Loucy (cell line): ENCODE measurements at regions not wholly inside any gene's neighbourhood (a gene's known extent, or its start where the extent isn't known, plus 50 kb on each side); places are given as distances from the start of the nearest gene placed in this dataset.

Experiments used
- H2AFZ ChIP-seq: fragments of 200-600 bp; sonication (generic); 2 replicates; pipeline ENCODE4 v1.6.0; 2016; ENCODE audit warnings: antibody characterized with exemption, mild to moderate bottlenecking, low read length, moderate library complexity
- H3F3A ChIP-seq: fragments of 200-600 bp; 2 replicates; pipeline ENCODE4 v1.6.0; 2016; ENCODE audit warnings: antibody characterized with exemption, low read depth, mild to moderate bottlenecking
- H3K27me3 ChIP-seq: fragments of 200-600 bp; sonication (generic); 2 replicates; pipeline ENCODE4 v1.6.1; 2014; ENCODE audit warnings: low read length, mild to moderate bottlenecking; ENCODE audit not compliant: insufficient read depth, poor library complexity, severe bottlenecking
- H3K36me3 ChIP-seq: fragments of 200-600 bp; sonication (generic); 2 replicates; pipeline ENCODE4 v1.6.1; 2016; ENCODE audit warnings: low read length; ENCODE audit not compliant: insufficient read depth
- H3K4me1 ChIP-seq: fragments of 200-600 bp; sonication (generic); 2 replicates; pipeline ENCODE4 v1.5.1; 2014; ENCODE audit warnings: low read length, mild to moderate bottlenecking; ENCODE audit not compliant: insufficient read depth, poor library complexity, severe bottlenecking
- H3K4me2 ChIP-seq: fragments of 200-600 bp; sonication (generic); 2 replicates; pipeline ENCODE4 v1.6.0; 2014; ENCODE audit warnings: antibody characterized with exemption, low read length, low read depth, mild to moderate bottlenecking; ENCODE audit not compliant: poor library complexity, severe bottlenecking
- H3K4me3 ChIP-seq: fragments of 200-600 bp; sonication (generic); 2 replicates; pipeline ENCODE4 v1.5.1; 2014; ENCODE audit warnings: low read length, mild to moderate bottlenecking, mixed read lengths; ENCODE audit not compliant: poor library complexity, severe bottlenecking
- H3K79me2 ChIP-seq: fragments of 200-600 bp; sonication (generic); 2 replicates; pipeline ENCODE4 v1.6.1; 2014; ENCODE audit warnings: low read length; ENCODE audit not compliant: insufficient read depth
- H3K9ac ChIP-seq: fragments of 200-600 bp; sonication (generic); 2 replicates; pipeline ENCODE4 v1.6.0; 2014; ENCODE audit warnings: mild to moderate bottlenecking, low read depth, low read length, moderate library complexity; ENCODE audit not compliant: poor library complexity, severe bottlenecking
- H3K9me2 ChIP-seq: fragments of 200-600 bp; sonication (generic); replicated peaks from 2 replicates; pipeline ENCODE4 v1.6.1; 2016; ENCODE audit warnings: low read depth, low read length, mixed read lengths
- H3K9me3 ChIP-seq: fragments of 200-600 bp; sonication (generic); 2 replicates; pipeline ENCODE4 v1.6.1; 2014; ENCODE audit warnings: mild to moderate bottlenecking, antibody characterized with exemption, low read length, low read depth; ENCODE audit not compliant: insufficient read depth
- H4K20me1 ChIP-seq: fragments of 200-600 bp; sonication (generic); 2 replicates; pipeline ENCODE4 v1.6.0; 2014; ENCODE audit warnings: antibody characterized with exemption, low read length, mild to moderate bottlenecking; ENCODE audit not compliant: insufficient read depth, poor library complexity, severe bottlenecking
- EZH2phosphoT487 ChIP-seq: fragments of 200-600 bp; IDR thresholded peaks from 2 replicates; pipeline ENCODE4 v1.6.1; 2018; ENCODE audit warnings: antibody characterized with exemption, mild to moderate bottlenecking, moderate library complexity, borderline replicate concordance
- TF ChIP-seq, protein P1 (sequence below): fragments of 200-600 bp; sonication (generic); conservative IDR thresholded peaks from 2 replicates; pipeline ENCODE4 v1.5.1; 2014; ENCODE audit warnings: mild to moderate bottlenecking, antibody characterized with exemption, low read length

DNA sequence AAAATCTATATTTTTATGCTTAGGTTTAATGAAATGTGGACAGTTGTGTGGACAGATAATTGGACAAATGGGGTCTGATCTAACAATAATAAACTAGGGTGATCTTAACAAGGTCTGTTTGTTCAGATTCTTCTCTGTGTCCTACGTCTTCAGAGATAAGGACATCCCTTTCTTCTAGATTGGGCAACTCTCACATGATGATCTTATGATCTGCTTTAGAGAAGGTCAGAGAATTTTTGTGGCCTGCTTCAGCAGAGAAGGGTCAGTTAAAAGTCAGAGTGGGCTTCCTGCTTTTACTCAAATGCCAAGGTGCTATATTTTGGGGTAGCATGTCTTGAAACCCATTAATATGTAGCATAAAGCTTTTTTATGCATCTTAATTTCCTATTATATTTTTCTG is 63.8 kb upstream of the RGMB start:
- H2AFZ ChIP-seq, result no peak overlapping the region
- H3K27me3 ChIP-seq, result no peaks in the 10 kb centered on the region
- H3K4me1 ChIP-seq, result no peaks in the 10 kb centered on the region
- no peaks in the 10 kb centered on the region for H4K20me1 ChIP-seq
- no peak for TF ChIP-seq EZH2phosphoT487
- TF ChIP-seq, protein P1, sequence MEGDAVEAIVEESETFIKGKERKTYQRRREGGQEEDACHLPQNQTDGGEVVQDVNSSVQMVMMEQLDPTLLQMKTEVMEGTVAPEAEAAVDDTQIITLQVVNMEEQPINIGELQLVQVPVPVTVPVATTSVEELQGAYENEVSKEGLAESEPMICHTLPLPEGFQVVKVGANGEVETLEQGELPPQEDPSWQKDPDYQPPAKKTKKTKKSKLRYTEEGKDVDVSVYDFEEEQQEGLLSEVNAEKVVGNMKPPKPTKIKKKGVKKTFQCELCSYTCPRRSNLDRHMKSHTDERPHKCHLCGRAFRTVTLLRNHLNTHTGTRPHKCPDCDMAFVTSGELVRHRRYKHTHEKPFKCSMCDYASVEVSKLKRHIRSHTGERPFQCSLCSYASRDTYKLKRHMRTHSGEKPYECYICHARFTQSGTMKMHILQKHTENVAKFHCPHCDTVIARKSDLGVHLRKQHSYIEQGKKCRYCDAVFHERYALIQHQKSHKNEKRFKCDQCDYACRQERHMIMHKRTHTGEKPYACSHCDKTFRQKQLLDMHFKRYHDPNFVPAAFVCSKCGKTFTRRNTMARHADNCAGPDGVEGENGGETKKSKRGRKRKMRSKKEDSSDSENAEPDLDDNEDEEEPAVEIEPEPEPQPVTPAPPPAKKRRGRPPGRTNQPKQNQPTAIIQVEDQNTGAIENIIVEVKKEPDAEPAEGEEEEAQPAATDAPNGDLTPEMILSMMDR, result no peak
- H3K79me2 ChIP-seq, result no peaks in the 10 kb centered on the region
- no peaks in the 10 kb centered on the region for H3K9me2 ChIP-seq
- no peaks in the 10 kb centered on the region for H3F3A ChIP-seq
- no peaks in the 10 kb centered on the region for H3K36me3 ChIP-seq
- H3K9me3 ChIP-seq, result no peaks in the 10 kb centered on the region
- H3K4me2 ChIP-seq, result no peak overlapping the region
- H3K9ac ChIP-seq, result no peak overlapping the region
- no peak overlapping the region for H3K4me3 ChIP-seq

DNA sequence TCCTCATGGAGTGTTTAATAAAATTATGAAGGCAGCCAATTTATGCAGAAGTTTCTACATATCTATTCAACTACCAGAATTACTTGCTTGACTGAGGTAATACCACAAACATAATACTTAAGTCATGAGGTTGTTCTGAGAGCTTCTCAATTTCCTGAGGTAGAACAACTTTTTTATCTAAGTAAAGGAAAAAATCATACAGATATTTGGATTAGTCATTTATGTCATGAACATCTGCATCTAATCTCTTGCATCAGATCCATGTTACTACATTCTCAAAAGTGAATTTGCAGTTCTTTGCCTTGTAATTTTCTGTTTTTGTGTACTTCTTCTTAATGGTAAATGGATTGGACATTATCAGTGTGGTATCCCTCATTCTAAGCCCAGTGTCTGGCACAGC is 60.4 kb upstream of the RGMB start:
- no peaks in the 10 kb centered on the region for H3K36me3 ChIP-seq

DNA sequence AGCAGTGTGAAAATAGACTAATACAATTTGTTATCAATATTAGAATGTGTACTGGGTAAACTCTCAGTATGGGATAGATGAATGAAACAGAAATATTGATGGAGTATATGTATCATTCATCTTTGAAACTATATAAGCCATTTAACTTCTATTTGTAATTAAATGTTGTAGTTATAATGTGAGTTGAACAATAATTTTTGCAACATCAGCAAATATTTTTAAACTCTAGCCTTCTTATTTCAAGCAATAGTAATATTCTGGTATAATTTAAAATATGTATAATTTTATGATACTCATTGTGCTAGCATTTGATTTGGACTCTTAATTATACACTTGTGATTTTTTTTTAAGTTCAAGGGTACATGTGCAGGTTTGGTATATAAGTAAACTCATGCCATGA is 59.6 kb upstream of the RGMB start:
- TF ChIP-seq EZH2phosphoT487, result no peak
- TF ChIP-seq, protein P1, result no peak

More for the DNA sequence above, 60.4 kb upstream of the RGMB start:
- H2AFZ ChIP-seq, result no peak overlapping the region
- H3K9me2 ChIP-seq, result no peaks in the 10 kb centered on the region
- no peaks in the 10 kb centered on the region for H4K20me1 ChIP-seq
- H3K4me2 ChIP-seq, result no peak overlapping the region
- no peaks in the 10 kb centered on the region for H3K4me1 ChIP-seq
- H3K4me3 ChIP-seq, result no peak overlapping the region
- TF ChIP-seq EZH2phosphoT487, result no peak
- TF ChIP-seq, protein P1, result no peak
- H3K79me2 ChIP-seq, result no peaks in the 10 kb centered on the region
- H3K9ac ChIP-seq, result no peak overlapping the region
- H3K9me3 ChIP-seq, result no peaks in the 10 kb centered on the region
- H3F3A ChIP-seq, result no peaks in the 10 kb centered on the region
- no peaks in the 10 kb centered on the region for H3K27me3 ChIP-seq

More for the DNA sequence above, 59.6 kb upstream of the RGMB start:
- H3K4me3 ChIP-seq, result no peak overlapping the region
- H3K9me3 ChIP-seq, result no peaks in the 10 kb centered on the region
- H3K9ac ChIP-seq, result no peak overlapping the region
- H3K9me2 ChIP-seq, result no peaks in the 10 kb centered on the region
- H3K36me3 ChIP-seq, result no peaks in the 10 kb centered on the region
- no peaks in the 10 kb centered on the region for H3K27me3 ChIP-seq
- no peaks in the 10 kb centered on the region for H3K79me2 ChIP-seq
- no peak overlapping the region for H2AFZ ChIP-seq
- H4K20me1 ChIP-seq, result no peaks in the 10 kb centered on the region
- H3K4me2 ChIP-seq, result no peak overlapping the region
- H3F3A ChIP-seq, result no peaks in the 10 kb centered on the region
- H3K4me1 ChIP-seq, result no peaks in the 10 kb centered on the region
